ENCODE measurements at regions not wholly inside any gene's neighbourhood (a gene's known extent, or its start where the extent isn't known, plus 50 kb on each side); places are given as distances from the start of the nearest gene placed in this dataset.

DNA sequence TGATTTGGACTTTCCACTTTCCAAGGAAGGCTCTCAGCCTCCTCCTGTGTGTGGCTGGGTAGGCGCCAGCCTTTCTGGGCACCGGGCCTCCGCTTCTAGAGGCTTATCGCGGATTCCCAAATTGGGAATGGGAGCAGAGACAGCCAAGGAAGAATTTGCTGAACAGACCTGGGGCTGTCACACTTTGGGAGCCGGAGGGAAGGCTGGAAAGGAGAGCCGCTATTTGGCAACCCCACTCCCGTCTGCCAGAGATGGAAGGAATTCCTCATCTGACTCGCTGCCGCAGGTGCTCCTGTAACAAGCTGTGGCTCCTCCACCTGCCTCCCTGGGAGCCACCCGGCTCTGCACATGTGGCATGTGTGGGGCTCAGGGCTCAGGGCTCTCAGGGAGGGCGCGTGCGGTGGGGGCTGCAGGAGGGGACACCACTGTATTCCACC, 50.8 kb upstream of the ECHDC3 start:
- TF ChIP-seq, protein P1, sequence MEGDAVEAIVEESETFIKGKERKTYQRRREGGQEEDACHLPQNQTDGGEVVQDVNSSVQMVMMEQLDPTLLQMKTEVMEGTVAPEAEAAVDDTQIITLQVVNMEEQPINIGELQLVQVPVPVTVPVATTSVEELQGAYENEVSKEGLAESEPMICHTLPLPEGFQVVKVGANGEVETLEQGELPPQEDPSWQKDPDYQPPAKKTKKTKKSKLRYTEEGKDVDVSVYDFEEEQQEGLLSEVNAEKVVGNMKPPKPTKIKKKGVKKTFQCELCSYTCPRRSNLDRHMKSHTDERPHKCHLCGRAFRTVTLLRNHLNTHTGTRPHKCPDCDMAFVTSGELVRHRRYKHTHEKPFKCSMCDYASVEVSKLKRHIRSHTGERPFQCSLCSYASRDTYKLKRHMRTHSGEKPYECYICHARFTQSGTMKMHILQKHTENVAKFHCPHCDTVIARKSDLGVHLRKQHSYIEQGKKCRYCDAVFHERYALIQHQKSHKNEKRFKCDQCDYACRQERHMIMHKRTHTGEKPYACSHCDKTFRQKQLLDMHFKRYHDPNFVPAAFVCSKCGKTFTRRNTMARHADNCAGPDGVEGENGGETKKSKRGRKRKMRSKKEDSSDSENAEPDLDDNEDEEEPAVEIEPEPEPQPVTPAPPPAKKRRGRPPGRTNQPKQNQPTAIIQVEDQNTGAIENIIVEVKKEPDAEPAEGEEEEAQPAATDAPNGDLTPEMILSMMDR (conservative IDR thresholded peaks at IDR 0.05) = no peak
- H3K27ac ChIP-seq = no peak overlapping the region

DNA sequence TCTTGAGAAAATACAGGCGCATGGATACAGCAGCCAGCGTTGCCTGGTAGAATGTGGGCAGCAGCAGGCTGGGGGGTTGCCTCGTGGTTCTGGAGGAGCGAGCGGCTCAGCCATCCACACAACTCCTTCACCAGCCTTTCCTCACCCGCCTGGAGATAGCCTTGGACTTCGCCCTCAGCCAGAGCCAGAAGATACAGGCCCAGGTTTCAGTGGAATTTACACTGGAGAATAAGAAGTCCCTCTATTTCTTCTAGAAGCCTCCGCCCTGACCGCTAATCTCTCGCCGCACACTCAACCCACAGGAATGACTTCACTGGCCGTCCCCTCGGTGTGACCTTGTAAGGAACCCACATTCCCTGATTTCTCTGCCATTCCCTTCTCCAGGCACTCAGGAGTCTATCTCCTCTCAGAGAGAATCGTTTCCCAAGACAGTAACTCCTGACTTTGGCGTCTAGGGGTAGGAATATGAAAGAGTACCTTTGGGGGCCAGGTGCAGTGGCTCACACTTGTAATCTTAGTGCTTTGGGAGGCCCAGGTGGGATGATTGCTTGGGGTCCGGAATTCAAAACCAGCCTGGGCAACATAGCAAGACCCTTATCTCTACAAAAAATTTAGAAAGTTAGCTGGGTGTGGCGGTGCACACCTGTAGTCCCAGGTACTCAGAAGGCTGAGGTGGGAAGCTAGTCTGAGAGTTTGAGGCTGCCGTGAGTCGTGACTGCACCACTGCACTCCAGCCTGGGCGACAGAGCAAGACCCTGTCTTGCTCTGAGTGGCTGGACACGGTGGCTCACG, 52.0 kb upstream of the ECHDC3 start:
- H3K27ac ChIP-seq = no peak overlapping the region
- TF ChIP-seq, protein P1 (conservative IDR thresholded peaks at IDR 0.05) = no peak

DNA sequence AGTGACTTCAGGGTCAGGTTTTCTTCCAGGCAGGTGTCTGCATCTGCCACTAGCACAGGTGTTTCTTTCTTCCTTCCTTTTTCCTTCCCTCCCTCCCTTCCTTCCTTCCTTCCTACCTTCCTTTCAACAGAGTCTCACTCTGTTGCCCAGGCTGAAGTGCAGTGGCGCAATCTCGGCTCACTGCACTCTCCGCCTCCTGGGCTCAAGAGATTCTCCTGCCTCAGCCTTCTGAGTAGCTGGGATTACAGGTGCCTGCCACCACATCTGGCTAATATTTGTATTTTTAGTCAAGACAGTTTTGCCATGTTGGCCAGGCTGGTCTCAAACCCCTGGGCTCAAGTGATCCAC, 53.8 kb upstream of the ECHDC3 start:
- H3K27ac ChIP-seq = peak overlapping the region; percentile 70; the same call in 1 of the 2 replicates

DNA sequence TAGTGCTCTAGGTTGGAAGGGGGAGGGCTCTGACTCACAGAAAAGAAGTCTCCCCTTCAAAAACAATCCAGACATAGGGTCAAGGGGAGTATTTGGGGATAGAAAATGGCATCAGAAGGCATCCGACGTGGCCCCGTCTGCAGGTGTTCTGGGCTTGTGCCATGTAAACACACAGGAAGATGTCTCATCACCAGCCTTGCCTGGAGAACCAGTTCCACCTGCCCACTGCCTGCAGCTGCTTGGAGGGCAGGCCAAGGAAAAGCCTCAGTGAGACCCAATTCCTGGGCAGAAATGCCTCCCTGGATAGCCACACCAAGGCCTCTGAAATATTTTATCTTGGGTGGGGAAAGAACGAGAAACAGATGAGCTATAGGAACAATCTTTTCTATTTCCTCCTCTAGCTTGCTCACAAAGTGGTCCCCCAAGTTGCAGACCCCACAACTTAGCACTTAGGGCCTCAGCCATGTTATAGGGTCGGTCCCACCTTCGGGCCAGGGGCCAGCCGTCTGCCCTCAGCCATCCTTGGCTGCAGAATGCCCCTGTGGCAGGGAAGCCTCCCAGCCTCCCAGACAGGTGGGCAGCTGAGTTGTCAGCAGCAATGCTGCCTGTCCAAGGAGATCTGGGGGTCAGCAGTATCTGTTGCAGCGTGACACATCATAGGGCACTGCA, 54.3 kb upstream of the ECHDC3 start:
- TF ChIP-seq, protein P1 (conservative IDR thresholded peaks at IDR 0.05) = no peak
- H3K27ac ChIP-seq = peak overlapping the region; percentile 70; the same call in 1 of the 2 replicates

DNA sequence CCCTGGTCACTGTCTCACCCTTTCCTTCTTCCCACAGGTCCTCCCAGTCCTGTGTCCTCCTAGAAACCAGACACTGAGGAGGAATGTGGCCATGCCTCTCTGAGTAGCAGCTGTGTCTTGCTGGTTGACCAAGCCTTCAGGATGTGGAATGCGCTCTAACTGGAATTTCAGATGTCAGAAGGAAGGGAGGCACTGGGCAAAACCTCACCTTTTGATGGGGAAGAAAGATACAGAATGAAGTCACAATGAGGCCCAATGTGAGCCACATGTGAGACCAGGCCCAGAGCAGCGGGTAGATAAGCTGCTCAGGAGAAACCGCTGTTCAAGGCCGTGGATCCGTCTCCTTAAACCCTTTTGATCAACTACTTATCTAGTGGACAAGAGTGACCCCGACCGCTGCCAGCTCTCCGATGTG, 54.8 kb upstream of the ECHDC3 start:
- peak overlapping the region; percentile 70; the same call in 1 of the 2 replicates for H3K27ac ChIP-seq
- TF ChIP-seq, protein P1 (conservative IDR thresholded peaks at IDR 0.05) = no peak

DNA sequence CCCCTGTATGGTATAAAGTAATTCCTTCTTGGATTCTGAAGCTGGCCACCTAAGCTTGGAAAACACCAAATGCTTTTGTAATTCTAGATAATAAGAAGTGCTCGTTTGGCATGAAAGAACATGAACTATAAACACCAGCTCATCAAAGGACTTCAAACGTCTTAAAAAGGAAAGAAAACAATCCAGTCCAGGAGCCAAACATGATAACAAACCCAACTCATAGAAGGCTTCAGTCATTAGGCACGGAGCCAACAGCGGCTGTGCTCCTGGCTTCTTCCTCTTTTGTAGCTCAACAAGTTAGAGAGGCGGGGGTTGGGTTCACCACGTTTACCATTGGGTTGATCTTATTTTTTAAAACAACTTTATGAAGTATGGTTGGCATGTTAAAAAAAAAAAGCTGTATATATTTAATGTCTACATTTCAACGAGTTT, 56.4 kb upstream of the ECHDC3 start:
- TF ChIP-seq, protein P1 (conservative IDR thresholded peaks at IDR 0.05) = no peak
- H3K27ac ChIP-seq = peak overlapping the region; percentile 70

DNA sequence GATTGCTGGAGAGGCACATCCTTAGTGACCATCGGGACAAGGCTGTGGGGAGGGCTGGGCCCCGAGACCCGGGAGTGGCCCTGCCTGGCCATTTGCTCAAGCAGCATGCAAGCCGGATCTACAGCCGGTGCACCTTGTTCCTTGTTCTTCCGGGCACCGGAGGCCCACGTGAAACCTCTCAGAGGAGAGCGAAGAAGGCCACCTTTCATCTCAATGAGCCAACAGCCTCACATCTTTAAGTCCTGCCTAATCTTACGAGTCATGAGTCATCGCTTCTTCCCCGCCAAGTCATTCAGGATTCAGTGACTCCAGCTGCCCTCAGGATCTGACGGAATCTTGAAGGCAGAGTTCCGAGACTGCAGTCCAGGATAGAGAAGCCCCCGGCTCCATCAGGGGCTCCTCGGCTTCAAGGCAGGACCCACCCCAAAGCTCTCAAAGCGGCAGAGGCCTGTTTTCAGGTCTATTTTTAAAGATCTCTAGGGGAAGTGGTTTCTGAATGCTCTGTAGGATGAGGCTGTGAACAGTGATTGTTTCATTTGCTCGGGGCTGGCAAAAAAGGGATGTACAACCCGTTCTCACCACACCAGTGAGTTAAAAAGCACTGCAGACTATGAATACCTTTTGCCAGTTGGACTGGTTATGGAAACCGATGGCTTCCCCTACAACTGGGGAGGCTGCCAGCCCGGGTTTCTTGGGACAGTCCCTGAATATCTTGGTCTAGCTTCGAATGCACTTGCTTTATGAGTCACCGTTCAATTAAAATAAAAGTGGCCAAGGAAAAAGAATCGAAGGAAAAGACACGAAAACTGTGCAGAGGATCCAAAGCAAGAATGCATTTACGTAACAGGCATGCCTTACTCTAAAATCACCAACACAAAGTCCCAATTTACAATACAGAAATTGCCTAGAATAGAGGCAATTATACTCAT, 57.2 kb upstream of the ECHDC3 start:
- H3K27ac ChIP-seq = peak overlapping the region; percentile 70
- TF ChIP-seq, protein P1 (conservative IDR thresholded peaks at IDR 0.05) = no peak

DNA sequence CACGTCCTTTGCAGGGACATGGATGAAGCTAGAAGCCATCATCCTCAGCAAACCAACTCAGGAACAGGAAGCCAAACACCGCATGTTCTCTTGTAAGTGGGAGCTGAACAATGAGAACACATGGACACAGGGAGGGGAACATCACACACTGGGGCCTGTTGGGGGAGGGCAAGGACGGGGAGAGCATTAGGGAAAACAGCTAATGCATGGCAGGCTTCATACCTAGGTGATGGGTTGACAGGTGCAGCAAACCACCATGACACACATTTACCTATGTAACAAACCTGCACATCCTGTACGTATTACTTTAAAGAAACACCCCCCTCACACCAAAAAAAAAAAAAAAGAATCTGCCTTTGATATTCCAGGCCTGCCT, 57.9 kb upstream of the ECHDC3 start:
- peak overlapping the region; percentile 70 for H3K27ac ChIP-seq
